Adrenal gland (tissue), 9 donors: ENCODE measurements at regions not wholly inside any gene's neighbourhood (a gene's known extent, or its start where the extent isn't known, plus 50 kb on each side); places are given as distances from the start of the nearest gene placed in this dataset.

Experiments used
- DNase-seq, 7 donors: peaks; one replicate each; pipeline ENCODE4 v3.0.0-alpha.2; 2019 to 2020
- H3K27ac ChIP-seq, 5 donors: fragments of 200-600 bp; sonication (generic) in 4 of 5; 1 replicate in 3 of 5; 2 replicates in 2 of 5; pipeline versions ENCODE4 v1.5.1 to v1.8.0; 2016 to 2020; ENCODE audit warnings: mild to moderate bottlenecking in 1 of 5
- H3K27me3 ChIP-seq: fragments of 200-600 bp; 2 replicates; pipeline ENCODE4 v1.8.0; 2021
- H3K36me3 ChIP-seq, 2 donors: fragments of 200-600 bp; replicated peaks in 1 of 2; 1 replicate in 1 of 2; 2 replicates in 1 of 2; pipeline versions ENCODE4 v1.5.1 to v1.8.0; 2018 to 2022
- H3K4me1 ChIP-seq, 2 donors: fragments of 200-600 bp; replicated peaks in 1 of 2; 1 replicate in 1 of 2; 2 replicates in 1 of 2; pipeline versions ENCODE4 v1.5.1 to v1.8.0; 2018 to 2021
- H3K4me3 ChIP-seq, 4 donors: fragments of 200-600 bp; sonication (generic) in 3 of 4; one replicate each; pipeline ENCODE4 v1.5.1; 2016 to 2018
- H3K9me3 ChIP-seq, 3 donors: fragments of 200-600 bp; sonication (generic) in 1 of 3; replicated peaks in 1 of 3; 1 replicate in 2 of 3; 2 replicates in 1 of 3; pipeline versions ENCODE4 v1.5.1 to v1.8.0; 2016 to 2021
- CTCF ChIP-seq, 6 experiments: fragments of 450-650 bp in 4 of 6; fragments of 200-600 bp in 2 of 6; sonication (generic) in 1 of 6; IDR thresholded peaks; 1 replicate in 5 of 6; 2 replicates in 1 of 6; pipeline versions ENCODE4 v1.5.1 to v1.8.0; 2016 to 2021; ENCODE audit warnings: antibody characterized with exemption in 6 of 6, mild to moderate bottlenecking in 2 of 6, moderate library complexity in 1 of 6
- POLR2A ChIP-seq, 2 donors: fragments of 450-650 bp; IDR thresholded peaks; one replicate each; pipeline ENCODE4 v1.6.1; 2017; ENCODE audit warnings: antibody characterized with exemption in 2 of 2, mild to moderate bottlenecking in 2 of 2, moderate library complexity in 1 of 2
- WGBS, 4 donors: extraction: QIAGEN DNeasy Blood & Tissue Kit in 2 of 4; methylation state at CpG; one replicate each; pipeline versions ENCODE4 v1.1.5 to v1.1.7; 2013 to 2017; 5-methylcytosine and 5-hydroxymethylcytosine counted together
- intact Hi-C, 2 donors: fragments of 100-400 bp; cut with DNase I; formaldehyde crosslinking; loops; one replicate each; pipeline versions ENCODE4 v1.14.1 to v1.15.0; 2022 to 2023
- donor health status: healthy with polysubstance abuse.
- donor health status: Bipolar disorder and iron deficiency.
- donor health status: DM: yes; HTN: yes; CAD: no.
- donor health status: DM: no; HTN: no; CAD: no.
- donor health status: DM: no; HTN: no; CAD: no.

DNA sequence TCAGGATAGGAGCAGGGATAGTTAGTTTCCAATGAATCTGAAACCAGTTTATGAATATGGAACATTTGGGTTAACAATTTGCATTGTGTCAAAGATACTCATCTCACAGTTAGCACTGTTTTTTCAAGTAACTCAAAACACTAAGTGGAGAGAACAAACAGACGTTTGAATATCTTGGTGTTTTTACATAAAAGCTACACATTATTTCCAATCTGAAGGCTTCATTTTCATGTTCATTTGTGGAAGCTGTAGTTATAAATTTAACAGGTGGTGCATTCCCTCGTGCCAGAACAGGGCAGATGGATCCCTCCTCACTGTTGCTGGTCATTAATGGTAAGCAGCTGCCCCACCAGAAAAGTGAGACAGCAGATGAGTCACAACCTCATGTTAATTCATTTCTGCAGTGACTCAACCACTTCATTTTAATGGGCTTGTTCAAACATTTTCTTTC lies 286.9 kb downstream of the TMX3 start:
- no peaks in the 10 kb centered on the region for H3K27me3 ChIP-seq
- intact Hi-C loops = loop anchor here in 1 of 2 donors (10.0 kb wide), 1 partner anchor 63 kb away; no protein-coding TSS in a partner anchor
- WGBS, 4 donors = 38 to 70% (median 42%) methylated on average over 2 of the region's 2 CpGs
- H3K36me3 ChIP-seq = no peaks in the 10 kb centered on the region
- no peaks in the 10 kb centered on the region for H3K9me3 ChIP-seq
- DNase-seq = no peak
- H3K4me3 ChIP-seq = no peak overlapping the region
- no peak overlapping the region for H3K27ac ChIP-seq
- no peaks in the 10 kb centered on the region for H3K4me1 ChIP-seq
- TF ChIP-seq POLR2A (IDR thresholded peaks at IDR 0.05) = no peak

- Histone ChIP-seq H3K27me3 (no peaks in the 10 kb centered on the region), H3K4me3 (no peak overlapping the region), H3K27ac (no peak overlapping the region), H3K9me3 (no peaks in the 10 kb centered on the region), H3K4me1 (no peaks in the 10 kb centered on the region), H3K36me3 (no peaks in the 10 kb centered on the region)
- intact Hi-C loops = loop anchor here in 1 of 2 donors (10.0 kb wide), 1 partner anchor 62 kb away; no protein-coding TSS in a partner anchor
- 75 to 84% (median 79%) methylated on average over 5 of the region's 5 CpGs for WGBS, 4 donors
- TF ChIP-seq CTCF (IDR thresholded peaks at IDR 0.05) = no peak
- no peak for TF ChIP-seq POLR2A (IDR thresholded peaks at IDR 0.05)
- DNase-seq = no peak
Observed at GRCh38 chr18:68426731-68427315, 288.1 kb downstream of the TMX3 start.

DNA sequence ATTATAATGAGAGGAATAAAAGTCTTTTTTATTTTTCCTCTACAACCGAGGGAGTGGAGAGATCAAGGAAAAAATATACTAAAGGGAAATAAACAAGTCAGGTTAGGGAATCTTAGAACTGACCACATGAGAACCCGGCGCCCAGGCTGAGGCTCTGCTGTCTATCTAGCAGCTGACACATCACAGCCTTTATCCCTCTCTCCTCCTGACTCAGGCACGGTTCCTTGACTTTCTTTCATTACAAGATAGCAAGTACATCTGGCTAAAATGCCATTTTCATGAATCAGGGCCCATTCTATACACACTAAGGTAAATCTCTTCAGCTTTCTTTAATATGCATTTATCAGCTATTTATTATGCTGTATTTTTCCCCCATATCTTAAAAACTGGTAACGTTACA lies 296.0 kb downstream of the TMX3 start:
- 75 to 88% (median 78%) methylated on average over 5 of the region's 5 CpGs for WGBS, 4 donors
- H3K27me3 ChIP-seq = no peaks in the 10 kb centered on the region
- intact Hi-C loops = no loop called here

GRCh38 chr18:68418226-68418868 lies 296.6 kb downstream of the TMX3 start:
- intact Hi-C loops = no loop called here

More for the DNA sequence above, 296.0 kb downstream of the TMX3 start:
- no peak overlapping the region for H3K4me3 ChIP-seq
- TF ChIP-seq CTCF (IDR thresholded peaks at IDR 0.05) (no peak), POLR2A (IDR thresholded peaks at IDR 0.05) (no peak)
- no peak for DNase-seq
- no peaks in the 10 kb centered on the region for H3K36me3 ChIP-seq
- no peaks in the 10 kb centered on the region for H3K4me1 ChIP-seq
- H3K9me3 ChIP-seq = no peaks in the 10 kb centered on the region
- H3K27ac ChIP-seq = no peak overlapping the region

More at GRCh38 chr18:68418226-68418868, 296.6 kb downstream of the TMX3 start:
- DNase-seq = no peak
- WGBS, 4 donors = 83 to 86% (median 84%) methylated on average over 11 of the region's 11 CpGs
- no peak overlapping the region for H3K4me3 ChIP-seq
- TF ChIP-seq POLR2A (IDR thresholded peaks at IDR 0.05) (no peak), CTCF (IDR thresholded peaks at IDR 0.05) (no peak)
- H3K36me3 ChIP-seq = no peaks in the 10 kb centered on the region
- H3K27me3 ChIP-seq = no peaks in the 10 kb centered on the region
- no peaks in the 10 kb centered on the region for H3K9me3 ChIP-seq
- no peaks in the 10 kb centered on the region for H3K4me1 ChIP-seq
- H3K27ac ChIP-seq = no peak overlapping the region
